ENCODE measurements at regions not wholly inside any gene's neighbourhood (a gene's known extent, or its start where the extent isn't known, plus 50 kb on each side); places are given as distances from the start of the nearest gene placed in this dataset.

GRCh38 chr18:78692105-78692504, 287.5 kb upstream of the SALL3 start:
- no peak overlapping the region for H3K4me3 ChIP-seq (ENCODE audit: low read depth in 1 of 2, low read length in 2 of 2)
- DNase-seq (no peak), ATAC-seq (ENCODE audit: insufficient read depth, low read depth) (no peak)
- H3K27me3 ChIP-seq (ENCODE audit: insufficient read depth, low read length, poor library complexity), result no peaks in the 10 kb centered on the region
- no peak overlapping the region for H2AFZ ChIP-seq (ENCODE audit: low read depth, low read length)
- TF ChIP-seq, protein P1, sequence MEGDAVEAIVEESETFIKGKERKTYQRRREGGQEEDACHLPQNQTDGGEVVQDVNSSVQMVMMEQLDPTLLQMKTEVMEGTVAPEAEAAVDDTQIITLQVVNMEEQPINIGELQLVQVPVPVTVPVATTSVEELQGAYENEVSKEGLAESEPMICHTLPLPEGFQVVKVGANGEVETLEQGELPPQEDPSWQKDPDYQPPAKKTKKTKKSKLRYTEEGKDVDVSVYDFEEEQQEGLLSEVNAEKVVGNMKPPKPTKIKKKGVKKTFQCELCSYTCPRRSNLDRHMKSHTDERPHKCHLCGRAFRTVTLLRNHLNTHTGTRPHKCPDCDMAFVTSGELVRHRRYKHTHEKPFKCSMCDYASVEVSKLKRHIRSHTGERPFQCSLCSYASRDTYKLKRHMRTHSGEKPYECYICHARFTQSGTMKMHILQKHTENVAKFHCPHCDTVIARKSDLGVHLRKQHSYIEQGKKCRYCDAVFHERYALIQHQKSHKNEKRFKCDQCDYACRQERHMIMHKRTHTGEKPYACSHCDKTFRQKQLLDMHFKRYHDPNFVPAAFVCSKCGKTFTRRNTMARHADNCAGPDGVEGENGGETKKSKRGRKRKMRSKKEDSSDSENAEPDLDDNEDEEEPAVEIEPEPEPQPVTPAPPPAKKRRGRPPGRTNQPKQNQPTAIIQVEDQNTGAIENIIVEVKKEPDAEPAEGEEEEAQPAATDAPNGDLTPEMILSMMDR (IDR thresholded peaks at IDR 0.05; ENCODE audit: borderline replicate concordance, extremely low read depth, low read length, poor library complexity, severe bottlenecking), result no peak
- TF ChIP-seq EZH2 (IDR thresholded peaks at IDR 0.05; ENCODE audit: borderline replicate concordance, low read depth, low read length, severe bottlenecking), result no peak
- no peak overlapping the region for H3K27ac ChIP-seq (ENCODE audit: low read length)
- H4K20me1 ChIP-seq (ENCODE audit: insufficient read depth, low read length), result no peaks in the 10 kb centered on the region
- H3K79me2 ChIP-seq (ENCODE audit: insufficient read depth, low read length), result no peaks in the 10 kb centered on the region
- no peaks in the 10 kb centered on the region for H3K36me3 ChIP-seq (ENCODE audit: insufficient read depth, low read length)
- no peak overlapping the region for H3K4me2 ChIP-seq (ENCODE audit: insufficient read depth, low read length)
- no peaks in the 10 kb centered on the region for H3K9me3 ChIP-seq (ENCODE audit: insufficient read depth, low read length, severe bottlenecking)
- H3K9ac ChIP-seq (ENCODE audit: low read depth, low read length), result no peak overlapping the region
- H3K4me1 ChIP-seq (ENCODE audit: insufficient read depth, low read length), result no peaks in the 10 kb centered on the region

- no peak overlapping the region for H3K4me2 ChIP-seq (ENCODE audit: insufficient read depth, low read length)
- H2AFZ ChIP-seq (ENCODE audit: low read depth, low read length), result no peak overlapping the region
- no peak for ATAC-seq (ENCODE audit: insufficient read depth, low read depth)
- TF ChIP-seq, protein P1 (IDR thresholded peaks at IDR 0.05; ENCODE audit: borderline replicate concordance, extremely low read depth, low read length, poor library complexity, severe bottlenecking), result no peak
- TF ChIP-seq EZH2 (IDR thresholded peaks at IDR 0.05; ENCODE audit: borderline replicate concordance, low read depth, low read length, severe bottlenecking), result no peak
- no peaks in the 10 kb centered on the region for H4K20me1 ChIP-seq (ENCODE audit: insufficient read depth, low read length)
- no peaks in the 10 kb centered on the region for H3K79me2 ChIP-seq (ENCODE audit: insufficient read depth, low read length)
- H3K27ac ChIP-seq (ENCODE audit: low read length), result no peak overlapping the region
- no peak for DNase-seq
- H3K27me3 ChIP-seq (ENCODE audit: insufficient read depth, low read length, poor library complexity), result no peaks in the 10 kb centered on the region
- no peaks in the 10 kb centered on the region for H3K4me1 ChIP-seq (ENCODE audit: insufficient read depth, low read length)
- H3K4me3 ChIP-seq (ENCODE audit: low read depth in 1 of 2, low read length in 2 of 2), result no peak overlapping the region
- H3K36me3 ChIP-seq (ENCODE audit: insufficient read depth, low read length), result no peaks in the 10 kb centered on the region
- H3K9me3 ChIP-seq (ENCODE audit: insufficient read depth, low read length, severe bottlenecking), result no peaks in the 10 kb centered on the region
- no peak overlapping the region for H3K9ac ChIP-seq (ENCODE audit: low read depth, low read length)
Observed at GRCh38 chr18:78693429-78693828, 286.2 kb upstream of the SALL3 start.

- no peak for TF ChIP-seq EZH2 (IDR thresholded peaks at IDR 0.05; ENCODE audit: borderline replicate concordance, low read depth, low read length, severe bottlenecking)
- TF ChIP-seq, protein P1 (IDR thresholded peaks at IDR 0.05; ENCODE audit: borderline replicate concordance, extremely low read depth, low read length, poor library complexity, severe bottlenecking), result no peak
- Histone ChIP-seq H3K27me3 (ENCODE audit: insufficient read depth, low read length, poor library complexity) (no peaks in the 10 kb centered on the region), H3K9me3 (ENCODE audit: insufficient read depth, low read length, severe bottlenecking) (no peaks in the 10 kb centered on the region), H4K20me1 (ENCODE audit: insufficient read depth, low read length) (no peaks in the 10 kb centered on the region), H3K4me1 (ENCODE audit: insufficient read depth, low read length) (no peaks in the 10 kb centered on the region), H3K36me3 (ENCODE audit: insufficient read depth, low read length) (no peaks in the 10 kb centered on the region), H3K9ac (ENCODE audit: low read depth, low read length) (no peak overlapping the region), H3K4me2 (ENCODE audit: insufficient read depth, low read length) (no peak overlapping the region), H3K4me3 (ENCODE audit: low read depth in 1 of 2, low read length in 2 of 2) (no peak overlapping the region), H3K27ac (ENCODE audit: low read length) (no peak overlapping the region), H2AFZ (ENCODE audit: low read depth, low read length) (no peak overlapping the region), H3K79me2 (ENCODE audit: insufficient read depth, low read length) (no peaks in the 10 kb centered on the region)
- DNase-seq (no peak), ATAC-seq (ENCODE audit: insufficient read depth, low read depth) (no peak)
Observed at GRCh38 chr18:78696698-78697435, 282.8 kb upstream of the SALL3 start.

All from DND-41 (cell line).